ENCODE measurements at regions not wholly inside any gene's neighbourhood (a gene's known extent, or its start where the extent isn't known, plus 50 kb on each side); places are given as distances from the start of the nearest gene placed in this dataset.

DNA sequence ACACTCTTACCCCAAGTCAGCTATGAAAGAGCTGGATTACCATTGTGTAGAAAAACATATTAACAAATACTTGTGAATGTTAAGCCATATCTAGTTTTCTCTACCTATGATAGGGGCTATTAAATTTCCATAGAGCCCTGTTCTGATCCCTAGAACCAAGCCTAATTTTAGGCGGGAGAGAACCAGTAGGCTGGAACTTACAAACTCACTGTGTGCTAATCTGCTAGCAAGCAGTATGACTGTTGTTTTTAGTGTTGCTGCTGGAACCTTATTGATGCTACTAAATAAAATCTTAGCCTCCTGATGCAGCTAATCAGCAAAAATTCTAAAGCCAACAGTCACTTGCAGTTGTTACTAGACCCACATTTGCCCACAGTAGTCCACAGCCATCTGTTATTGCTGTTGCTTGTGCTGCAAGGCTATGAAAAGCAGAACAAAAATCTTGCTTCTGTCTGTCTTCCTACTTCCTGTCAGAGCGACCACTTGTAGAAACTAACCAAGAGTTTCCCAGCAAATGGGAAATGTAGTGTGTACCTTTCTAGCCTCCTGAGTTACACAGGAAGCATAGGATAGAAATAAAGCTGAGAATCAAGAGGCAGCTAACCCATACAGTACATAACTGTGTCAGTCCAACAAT, 368.4 kb downstream of the ARL4A start:
- Histone ChIP-seq H3K9me2 (ENCODE audit: insufficient read depth, low read length) (no peaks in the 10 kb centered on the region), H2AFZ (ENCODE audit: low read length) (0 out of 2 replicates have a peak overlapping the region, but pooled peaks have one; percentile 18), H3K79me2 (ENCODE audit: insufficient read depth, low read depth, low read length) (no peaks in the 10 kb centered on the region), H4K20me1 (ENCODE audit: insufficient read depth, low read length) (no peaks in the 10 kb centered on the region), H3K27ac (ENCODE audit: low read depth, low read length, poor library complexity, severe bottlenecking) (no peak overlapping the region), H3K4me1 (ENCODE audit: insufficient read depth, low read length, poor library complexity, severe bottlenecking) (peaks cover 11% of the 10 kb centered on the region), H3K4me3 (ENCODE audit: low read depth, low read length, poor library complexity, severe bottlenecking) (no peak overlapping the region), H3K4me2 (ENCODE audit: low read length) (no peak overlapping the region), H3K36me3 (ENCODE audit: insufficient read depth, low read length) (no peaks in the 10 kb centered on the region), H3K9me3 (ENCODE audit: low read length) (no peaks in the 10 kb centered on the region)
- intact Hi-C loops (cut with micrococcal nuclease; ENCODE audit: unreplicated experiment), result no loop called here
- peak; percentile 13 for DNase-seq (ENCODE audit: low spot score)
- no TSS peak for BruUV-seq (replicated peaks)
- ChIA-PET CTCF (ENCODE audit: unreplicated experiment) (no interaction called here), POLR2A (no interaction called here)
- TF ChIP-seq CTCF (conservative IDR thresholded peaks at IDR 0.05; ENCODE audit: low read length) (no peak), EZH2phosphoT487 (IDR thresholded peaks at IDR 0.05; ENCODE audit: borderline replicate concordance, low read depth, low read length) (no peak)

DNA sequence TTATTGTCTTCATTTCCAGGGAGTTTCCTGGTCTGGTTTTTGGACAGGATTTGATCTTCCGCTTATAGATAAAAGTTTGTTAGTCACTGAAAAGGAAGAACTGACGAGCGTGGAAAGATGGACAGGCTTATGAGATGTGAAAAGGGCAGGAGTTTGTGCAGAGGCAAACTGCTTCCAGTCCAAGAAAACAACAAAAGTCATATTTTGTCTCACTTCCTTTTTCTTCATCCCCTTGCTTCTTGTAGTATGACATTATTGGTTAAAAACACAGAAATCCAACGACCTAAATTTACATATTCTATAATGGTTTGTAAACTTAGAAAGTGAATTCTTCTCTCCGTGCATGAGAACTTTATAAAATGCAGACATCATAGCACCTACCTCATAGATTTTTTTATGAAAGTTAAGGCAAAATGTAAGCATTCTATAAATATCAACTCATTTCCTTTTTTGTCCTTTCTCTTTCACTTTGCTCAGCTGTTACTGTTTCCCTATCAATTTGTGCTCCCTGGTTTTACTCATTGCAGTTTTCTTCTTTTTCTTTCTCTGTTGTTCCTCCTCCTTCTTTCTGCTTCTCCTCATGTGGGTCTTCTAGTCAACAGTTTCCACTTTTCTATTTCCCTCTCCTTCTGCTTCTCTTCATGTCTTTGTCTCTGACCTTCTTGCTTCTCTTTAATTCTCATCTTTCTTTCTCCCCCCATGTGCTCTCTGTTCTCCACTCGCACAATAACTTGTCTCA, 370.2 kb downstream of the ARL4A start:
- H3K79me2 ChIP-seq (ENCODE audit: insufficient read depth, low read depth, low read length), result no peaks in the 10 kb centered on the region
- ChIA-PET CTCF (ENCODE audit: unreplicated experiment) (no interaction called here), POLR2A (no interaction called here)
- peak overlapping the region; percentile 9 for H3K27ac ChIP-seq (ENCODE audit: low read depth, low read length, poor library complexity, severe bottlenecking)
- TF ChIP-seq CTCF (conservative IDR thresholded peaks at IDR 0.05; ENCODE audit: low read length), result no peak
- TF ChIP-seq EZH2phosphoT487 (IDR thresholded peaks at IDR 0.05; ENCODE audit: borderline replicate concordance, low read depth, low read length), result no peak
- H4K20me1 ChIP-seq (ENCODE audit: insufficient read depth, low read length), result no peaks in the 10 kb centered on the region
- H3K4me3 ChIP-seq (ENCODE audit: low read depth, low read length, poor library complexity, severe bottlenecking), result peak overlapping the region; percentile 31
- no peaks in the 10 kb centered on the region for H3K36me3 ChIP-seq (ENCODE audit: insufficient read depth, low read length)
- no TSS peak for BruUV-seq (replicated peaks)
- H2AFZ ChIP-seq (ENCODE audit: low read length), result peak overlapping the region; percentile 67; the same call in 1 of the 2 replicates
- peak overlapping the region; percentile 47; the same call in 1 of the 2 replicates for H3K4me2 ChIP-seq (ENCODE audit: low read length)
- peak; percentile 40 for DNase-seq (ENCODE audit: low spot score)
- intact Hi-C loops (cut with micrococcal nuclease; ENCODE audit: unreplicated experiment), result no loop called here
- no peaks in the 10 kb centered on the region for H3K9me3 ChIP-seq (ENCODE audit: low read length)
- peaks cover 11% of the 10 kb centered on the region for H3K4me1 ChIP-seq (ENCODE audit: insufficient read depth, low read length, poor library complexity, severe bottlenecking)
- H3K9me2 ChIP-seq (ENCODE audit: insufficient read depth, low read length), result no peaks in the 10 kb centered on the region

- intact Hi-C loops (cut with micrococcal nuclease; ENCODE audit: unreplicated experiment), result no loop called here
- H3K4me3 ChIP-seq (ENCODE audit: low read depth, low read length, poor library complexity, severe bottlenecking), result no peak overlapping the region
- ChIA-PET CTCF (ENCODE audit: unreplicated experiment) (no interaction called here), POLR2A (interaction anchor here (0.6 to 1.1 kb wide), 2 partner anchors 31 to 1989 kb away, joined by 3 read pairs; no protein-coding TSS in a partner anchor)
- H3K9me2 ChIP-seq (ENCODE audit: insufficient read depth, low read length), result no peaks in the 10 kb centered on the region
- no TSS peak for BruUV-seq (replicated peaks)
- H4K20me1 ChIP-seq (ENCODE audit: insufficient read depth, low read length), result no peaks in the 10 kb centered on the region
- no peak for DNase-seq (ENCODE audit: low spot score)
- no peak overlapping the region for H3K27ac ChIP-seq (ENCODE audit: low read depth, low read length, poor library complexity, severe bottlenecking)
- H3K9me3 ChIP-seq (ENCODE audit: low read length), result no peaks in the 10 kb centered on the region
- no peaks in the 10 kb centered on the region for H3K36me3 ChIP-seq (ENCODE audit: insufficient read depth, low read length)
- no peak overlapping the region for H2AFZ ChIP-seq (ENCODE audit: low read length)
- H3K4me2 ChIP-seq (ENCODE audit: low read length), result no peak overlapping the region
- H3K4me1 ChIP-seq (ENCODE audit: insufficient read depth, low read length, poor library complexity, severe bottlenecking), result peaks cover 11% of the 10 kb centered on the region
- no peaks in the 10 kb centered on the region for H3K79me2 ChIP-seq (ENCODE audit: insufficient read depth, low read depth, low read length)
- TF ChIP-seq CTCF (conservative IDR thresholded peaks at IDR 0.05; ENCODE audit: low read length) (no peak), EZH2phosphoT487 (IDR thresholded peaks at IDR 0.05; ENCODE audit: borderline replicate concordance, low read depth, low read length) (no peak)
These were observed 372.7 kb downstream of the ARL4A start for GRCh38 chr7:13060173-13060572.

Measured in OCI-LY7 (cell line).